ENCODE measurements at regions not wholly inside any gene's neighbourhood (a gene's known extent, or its start where the extent isn't known, plus 50 kb on each side); places are given as distances from the start of the nearest gene placed in this dataset.

- TF ChIP-seq CTCF (conservative IDR thresholded peaks at IDR 0.05 in 1 of 2, IDR thresholded peaks at IDR 0.05 in 1 of 2; ENCODE audit: extremely low read depth in 1 of 2, insufficient read depth in 1 of 2, low read depth in 1 of 2, low read length in 2 of 2): no peak
- no peak for TF ChIP-seq EZH2 (IDR thresholded peaks at IDR 0.05; ENCODE audit: borderline replicate concordance, low read length)
Measured at GRCh38 chr13:107209824-107210722, 642.1 kb upstream of the ARGLU1 start.
